Ramos (cell line): ENCODE measurements at regions not wholly inside any gene's neighbourhood (a gene's known extent, or its start where the extent isn't known, plus 50 kb on each side); places are given as distances from the start of the nearest gene placed in this dataset.
"Not testable (repeated sequence)": the region's sequence is repeated elsewhere in the genome, so short reads cannot be mapped to it uniquely, and the experiment has no call there.

Source experiments
- in situ Hi-C: fragments of 300-500 bp; cut with MboI; formaldehyde crosslinking; loops from one replicate; pipeline ENCODE4 v1.14.3; 2022; ENCODE audit warnings: low sequenced_read_pairs; ENCODE audit not compliant: unreplicated experiment

DNA sequence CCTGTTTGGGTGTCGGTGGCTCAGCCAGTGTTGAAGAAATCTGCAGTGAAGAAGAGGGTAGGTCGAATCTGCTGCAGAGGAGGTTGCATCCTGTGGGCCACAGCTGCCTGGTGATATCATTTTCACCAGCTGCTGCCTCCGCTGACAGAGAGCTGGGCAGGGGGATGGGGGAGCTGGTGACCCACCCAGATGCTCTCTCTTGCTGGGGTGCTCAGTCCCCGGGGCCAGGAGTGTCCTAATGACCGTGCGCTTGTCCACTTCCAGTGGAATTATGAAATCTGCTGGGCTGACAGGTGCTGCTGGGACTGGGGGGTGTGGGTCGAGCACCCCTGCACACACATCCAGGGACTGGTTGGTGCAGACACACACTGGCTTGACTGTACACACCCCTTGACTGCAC is 83.2 kb upstream of the IRX4 start:
- in situ Hi-C loops = no loop called here

GRCh38 chr5:1963941-1964451 is 81.3 kb upstream of the IRX4 start:
- in situ Hi-C loops = no loop called here

DNA sequence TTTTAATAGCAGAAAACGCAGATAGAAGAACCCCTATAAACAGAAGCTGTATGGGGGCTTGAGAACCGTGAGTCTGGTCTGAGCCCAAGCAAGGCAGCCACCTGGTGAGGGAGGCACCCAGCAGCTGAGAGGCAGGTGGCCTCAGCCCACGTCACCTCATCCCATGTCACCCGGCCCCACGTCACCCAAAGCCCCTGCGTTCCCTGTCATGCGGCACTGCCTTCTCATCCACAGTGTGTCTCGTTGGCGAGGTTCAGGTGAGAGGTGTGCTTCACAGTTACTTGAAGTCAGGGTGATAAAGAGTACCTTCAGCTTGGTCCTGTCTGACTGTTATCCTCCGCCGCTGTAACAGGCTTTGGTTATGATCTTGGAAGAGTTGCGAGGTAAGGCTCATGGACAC is 80.6 kb upstream of the IRX4 start:
- in situ Hi-C loops = no loop called here

GRCh38 chr5:1962619-1963355 is 80.1 kb upstream of the IRX4 start:
- in situ Hi-C loops = no loop called here

GRCh38 chr5:1961952-1962595 is 79.3 kb upstream of the IRX4 start:
- in situ Hi-C loops = no loop called here

DNA sequence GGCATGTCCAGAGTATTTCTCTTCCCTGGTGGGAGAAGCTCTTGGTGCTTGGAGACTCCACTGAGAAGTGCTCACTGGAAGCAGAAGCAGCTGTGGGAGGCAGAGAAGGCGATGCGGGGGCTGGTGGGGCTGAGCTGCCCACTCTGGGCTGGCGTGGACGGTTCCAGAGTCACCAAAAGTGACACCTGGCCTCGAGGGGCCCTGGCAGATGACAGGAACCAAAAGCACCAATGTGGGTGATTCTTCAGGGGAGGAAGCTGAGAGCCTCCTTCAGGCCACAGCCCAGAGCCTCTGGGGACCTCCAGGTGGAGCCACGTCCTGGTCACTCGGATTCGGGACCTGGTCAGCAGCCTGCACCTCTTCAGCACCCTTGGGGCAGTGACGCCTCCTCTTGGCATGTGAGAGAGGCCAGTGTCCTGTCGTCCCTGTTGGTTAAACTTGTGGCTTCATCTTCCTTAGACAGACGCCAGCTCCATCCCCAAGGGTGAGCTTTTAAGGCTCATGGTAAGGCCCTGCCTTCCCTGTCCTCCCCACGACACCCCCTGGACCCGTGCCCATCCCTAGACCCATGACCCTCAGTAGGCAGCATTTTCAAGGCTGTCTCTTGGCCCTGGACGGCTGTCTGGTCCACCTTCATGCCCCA is 78.7 kb upstream of the IRX4 start:
- in situ Hi-C loops = no loop called here

DNA sequence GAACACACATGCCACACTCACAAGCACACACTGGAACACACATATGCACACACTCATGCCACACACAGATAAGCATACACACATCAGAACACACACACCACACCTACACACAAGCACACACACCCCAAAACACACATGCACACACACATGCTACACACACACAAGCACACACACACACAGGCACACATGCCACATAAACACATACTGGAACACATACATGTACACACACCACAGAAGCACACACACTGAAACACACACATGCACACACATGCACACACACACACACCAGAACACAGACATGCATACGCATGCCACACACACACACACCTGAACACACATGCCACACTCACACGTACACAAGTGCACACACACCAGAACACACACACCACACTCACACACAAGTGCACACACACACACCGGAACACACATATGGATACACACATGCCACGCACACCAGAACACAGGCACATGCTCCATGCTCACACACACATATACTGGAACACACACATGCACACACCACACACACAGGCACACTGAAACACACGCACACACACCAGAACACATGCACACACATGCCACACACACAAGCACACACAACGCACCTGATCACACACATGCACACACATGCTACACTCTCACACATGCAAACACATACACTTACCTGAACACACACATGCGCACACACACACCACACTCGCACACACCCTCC is 78.0 kb upstream of the IRX4 start:
- in situ Hi-C loops = no loop called here

DNA sequence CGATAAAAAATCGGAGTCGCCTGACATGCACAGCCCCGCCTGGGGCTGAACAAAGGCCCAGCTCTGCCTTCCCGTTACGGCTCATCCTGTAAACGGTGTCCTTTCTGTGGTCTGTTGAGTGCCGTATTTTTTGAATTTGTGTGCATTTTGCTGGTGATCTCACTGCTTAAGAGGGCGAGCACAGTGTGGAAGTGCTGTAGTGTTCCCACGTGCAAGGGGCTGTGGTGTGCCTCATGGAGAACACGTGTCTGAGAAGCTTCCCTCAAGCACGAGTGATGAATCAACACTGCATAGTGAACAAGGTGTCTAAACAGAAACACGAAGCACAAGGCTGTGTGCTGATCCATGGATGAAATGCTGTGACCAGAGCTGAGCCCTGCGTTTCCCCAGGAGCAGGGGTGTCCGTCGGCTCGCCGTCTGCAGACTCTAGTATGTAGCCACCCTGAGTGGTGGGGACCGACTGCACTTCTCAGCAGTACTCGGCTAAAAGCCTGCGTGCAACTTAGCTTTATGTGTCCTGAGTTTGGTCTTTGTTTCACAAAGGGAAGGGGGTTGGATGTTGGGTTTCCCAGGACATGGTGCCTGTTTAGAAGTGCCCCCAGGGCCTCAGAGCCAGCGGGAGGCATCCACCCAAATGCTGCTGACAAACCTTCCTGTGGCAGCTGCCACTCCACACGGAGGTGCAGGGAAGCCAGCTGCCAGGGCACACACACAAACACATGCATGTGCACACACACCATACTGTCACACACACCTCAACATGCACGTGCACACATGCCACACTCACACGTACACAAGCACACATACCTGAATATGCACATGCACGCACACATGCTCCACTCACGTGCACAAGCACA is 77.2 kb upstream of the IRX4 start:
- in situ Hi-C loops = no loop called here

- in situ Hi-C loops = no loop called here
These were observed 76.5 kb upstream of the IRX4 start for GRCh38 chr5:1959231-1959630.

DNA sequence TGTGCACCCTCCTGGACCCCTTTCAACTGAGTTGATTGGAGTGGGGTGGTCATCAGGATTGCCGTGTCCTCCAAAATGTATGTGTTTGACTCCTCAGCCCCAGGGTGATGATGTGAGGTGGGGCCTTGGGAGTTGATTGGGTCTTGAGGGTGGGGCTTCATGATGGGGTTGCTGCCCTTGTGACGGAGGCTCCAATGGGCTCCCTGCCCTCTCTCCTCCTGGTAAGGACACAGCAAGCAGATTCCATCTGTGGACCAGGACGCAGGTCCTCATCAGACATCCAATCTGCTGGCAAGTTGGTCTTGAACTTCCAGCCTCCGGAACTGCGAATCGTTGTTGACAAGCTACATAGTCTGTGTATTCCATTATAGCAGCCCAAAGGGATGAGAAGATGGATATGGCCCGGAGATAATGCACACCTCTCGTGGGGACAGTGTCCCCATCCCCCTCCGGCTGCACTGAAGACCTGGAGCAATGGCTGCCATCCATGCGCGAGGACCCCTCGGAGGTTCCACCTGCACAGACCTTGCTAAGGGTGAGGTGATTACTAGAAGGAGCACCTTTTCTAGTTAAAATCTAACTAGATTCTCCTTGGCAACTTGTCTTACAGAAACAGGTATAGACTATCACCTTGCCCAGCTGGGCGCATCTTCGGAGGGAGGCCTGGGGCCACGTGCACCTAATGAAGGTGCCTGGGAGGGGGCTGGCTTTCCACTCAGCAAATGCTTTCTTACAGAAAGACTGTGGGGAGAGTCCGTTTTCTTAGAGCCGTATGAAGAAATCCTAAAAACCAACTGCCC is 75.7 kb upstream of the IRX4 start:
- in situ Hi-C loops = no loop called here

- in situ Hi-C loops = no loop called here
These were observed 72.9 kb upstream of the IRX4 start for GRCh38 chr5:1955586-1955985.

- in situ Hi-C loops = not testable (repeated sequence)
These were observed 71.0 kb upstream of the IRX4 start for GRCh38 chr5:1953710-1954109.

GRCh38 chr5:1952444-1953099 is 69.8 kb upstream of the IRX4 start:
- in situ Hi-C loops = no loop called here

GRCh38 chr5:1952021-1952420 is 69.3 kb upstream of the IRX4 start:
- in situ Hi-C loops = no loop called here

DNA sequence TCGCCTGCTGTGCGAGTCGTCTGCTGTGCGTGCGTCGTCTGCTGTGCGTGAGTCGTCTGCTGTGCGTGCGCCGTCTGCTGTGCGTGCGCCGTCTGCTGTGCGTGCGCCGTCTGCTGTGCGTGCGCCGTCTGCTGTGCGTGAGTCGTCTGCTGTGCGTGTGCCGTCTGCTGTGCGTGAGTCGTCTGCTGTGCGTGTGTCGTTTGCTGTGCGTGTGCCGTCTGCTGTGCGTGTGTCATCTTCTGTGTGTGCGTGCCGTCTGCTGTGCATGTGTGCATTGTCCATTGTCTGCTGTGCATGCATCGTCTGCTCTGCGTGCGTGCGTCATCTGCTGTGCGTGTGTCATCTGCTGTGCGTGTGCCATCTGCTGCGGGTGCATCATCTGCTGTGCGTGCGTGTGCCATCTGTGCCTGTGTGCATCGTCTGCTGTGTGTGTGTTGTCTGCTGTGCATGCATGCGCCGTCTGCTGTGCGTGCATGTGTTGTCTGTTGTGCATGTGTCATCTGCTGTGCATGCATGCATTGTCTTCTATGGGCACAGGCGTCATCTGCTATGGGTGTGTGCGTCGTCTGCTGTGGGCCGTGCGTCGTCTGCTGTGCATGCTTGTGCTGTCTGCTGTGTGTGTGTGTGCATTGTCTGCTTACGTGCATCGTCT is 68.6 kb upstream of the IRX4 start:
- in situ Hi-C loops = no loop called here

DNA sequence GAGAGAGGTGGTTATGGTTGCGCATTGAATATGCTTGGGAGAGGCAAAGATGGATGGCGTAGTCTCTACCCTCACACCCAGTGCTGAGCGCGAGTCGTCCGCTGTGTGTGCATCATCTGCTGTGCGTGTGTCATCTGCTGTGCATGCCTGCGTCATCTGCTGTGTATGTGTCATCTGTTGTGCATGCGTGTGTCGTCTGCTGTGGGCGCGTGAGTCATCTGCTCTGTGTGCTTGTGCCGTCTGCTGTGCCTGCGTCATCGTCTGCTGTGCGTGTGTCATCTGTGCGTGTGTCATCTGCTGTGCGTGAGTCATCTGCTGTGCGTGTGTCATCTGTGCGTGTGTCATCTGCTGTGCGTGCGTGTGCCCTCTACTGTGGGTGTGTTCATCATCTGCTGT is 68.0 kb upstream of the IRX4 start:
- in situ Hi-C loops = no loop called here

GRCh38 chr5:1950096-1950707 is 67.5 kb upstream of the IRX4 start:
- in situ Hi-C loops = no loop called here

DNA sequence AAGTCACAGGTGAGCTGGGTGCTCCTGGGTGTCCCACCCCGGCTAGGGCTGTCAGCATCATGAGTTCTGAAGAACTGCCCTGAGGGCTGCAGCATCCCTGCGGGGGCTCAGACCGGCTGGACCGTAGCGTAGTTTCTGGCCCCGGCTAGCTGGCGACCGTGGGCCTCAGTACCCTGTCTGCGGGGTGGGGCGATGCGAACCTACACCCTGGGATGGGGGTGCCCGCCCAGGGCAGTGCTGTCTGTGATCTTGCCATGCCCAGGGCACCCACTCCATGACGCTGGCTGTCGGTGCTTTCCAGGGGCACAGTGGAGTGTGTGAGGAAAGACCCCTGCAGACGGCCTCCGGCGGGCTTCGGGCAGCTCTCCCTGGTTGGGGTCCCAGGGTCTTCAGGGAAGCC is 66.5 kb upstream of the IRX4 start:
- in situ Hi-C loops = no loop called here
